Ishikawa (cell line): ENCODE measurements at regions not wholly inside any gene's neighbourhood (a gene's known extent, or its start where the extent isn't known, plus 50 kb on each side); places are given as distances from the start of the nearest gene placed in this dataset.
A peak's percentile ranks its signal among the peaks of the same experiment; 100 is the strongest.

Source experiments
- CEBPB ChIP-seq: IDR thresholded peaks from 2 replicates; pipeline ENCODE4 v1.6.1; 2012
- CREB1 ChIP-seq: IDR thresholded peaks from 2 replicates; pipeline ENCODE4 v1.6.1; 2012; ENCODE audit warnings: low read depth
- EGR1 ChIP-seq: IDR thresholded peaks from 2 replicates; pipeline ENCODE4 v1.6.1; 2012
- EP300 ChIP-seq: IDR thresholded peaks from 2 replicates; pipeline ENCODE4 v1.6.1; 2012; ENCODE audit warnings: borderline replicate concordance
- FOXM1 ChIP-seq: IDR thresholded peaks from 2 replicates; pipeline ENCODE4 v1.6.1; 2012; ENCODE audit warnings: low read depth, borderline replicate concordance
- NFIC ChIP-seq: IDR thresholded peaks from 2 replicates; pipeline ENCODE4 v1.6.1; 2012
- RAD21 ChIP-seq: IDR thresholded peaks from 2 replicates; pipeline ENCODE4 v1.6.1; 2012; ENCODE audit warnings: low read depth
- TAF1 ChIP-seq: IDR thresholded peaks from 2 replicates; pipeline ENCODE4 v1.6.1; 2012; ENCODE audit warnings: low read depth, mild to moderate bottlenecking
- TCF12 ChIP-seq: IDR thresholded peaks from 2 replicates; pipeline ENCODE4 v1.6.1; 2012; ENCODE audit warnings: low read depth
- TEAD4 ChIP-seq: IDR thresholded peaks from 2 replicates; pipeline ENCODE4 v1.6.1; 2012
- YY1 ChIP-seq: IDR thresholded peaks from 2 replicates; pipeline ENCODE4 v1.6.1; 2012; ENCODE audit warnings: low read depth
- ZBTB7A ChIP-seq: IDR thresholded peaks from 2 replicates; pipeline ENCODE4 v1.6.1; 2012; ENCODE audit warnings: low read depth
- TF ChIP-seq, protein P1 (sequence below): IDR thresholded peaks from 2 replicates; pipeline ENCODE4 v1.6.1; 2012; ENCODE audit warnings: low read depth, mild to moderate bottlenecking
- TF ChIP-seq, protein P2 (sequence below): IDR thresholded peaks from 2 replicates; pipeline ENCODE4 v1.6.1; 2012
- TF ChIP-seq, protein P3 (sequence below): IDR thresholded peaks from 2 replicates; pipeline ENCODE4 v1.6.1; 2012

DNA sequence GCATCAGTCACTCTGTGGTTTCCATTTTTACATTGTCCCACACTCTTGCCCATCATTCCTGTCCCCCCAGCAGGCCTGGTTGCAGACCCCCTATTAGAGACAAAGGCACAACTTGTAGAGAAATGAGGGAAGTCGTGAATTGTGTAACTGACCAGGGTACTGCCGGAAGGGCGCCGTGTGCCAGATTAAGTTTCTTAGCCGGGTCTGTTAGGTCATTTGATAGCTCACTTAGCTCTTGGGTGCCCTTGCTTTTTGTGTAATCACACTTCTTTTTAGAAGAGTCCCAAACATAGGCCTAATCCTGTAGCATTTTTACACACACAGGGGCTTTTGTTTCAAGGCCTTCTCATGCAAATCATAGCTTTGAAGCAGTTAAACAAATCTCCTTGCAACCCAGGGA is 87.2 kb downstream of the CTAGE1 start:
- TF ChIP-seq TAF1 (no peak), RAD21 (no peak), ZBTB7A (no peak)
- TF ChIP-seq, protein P1, sequence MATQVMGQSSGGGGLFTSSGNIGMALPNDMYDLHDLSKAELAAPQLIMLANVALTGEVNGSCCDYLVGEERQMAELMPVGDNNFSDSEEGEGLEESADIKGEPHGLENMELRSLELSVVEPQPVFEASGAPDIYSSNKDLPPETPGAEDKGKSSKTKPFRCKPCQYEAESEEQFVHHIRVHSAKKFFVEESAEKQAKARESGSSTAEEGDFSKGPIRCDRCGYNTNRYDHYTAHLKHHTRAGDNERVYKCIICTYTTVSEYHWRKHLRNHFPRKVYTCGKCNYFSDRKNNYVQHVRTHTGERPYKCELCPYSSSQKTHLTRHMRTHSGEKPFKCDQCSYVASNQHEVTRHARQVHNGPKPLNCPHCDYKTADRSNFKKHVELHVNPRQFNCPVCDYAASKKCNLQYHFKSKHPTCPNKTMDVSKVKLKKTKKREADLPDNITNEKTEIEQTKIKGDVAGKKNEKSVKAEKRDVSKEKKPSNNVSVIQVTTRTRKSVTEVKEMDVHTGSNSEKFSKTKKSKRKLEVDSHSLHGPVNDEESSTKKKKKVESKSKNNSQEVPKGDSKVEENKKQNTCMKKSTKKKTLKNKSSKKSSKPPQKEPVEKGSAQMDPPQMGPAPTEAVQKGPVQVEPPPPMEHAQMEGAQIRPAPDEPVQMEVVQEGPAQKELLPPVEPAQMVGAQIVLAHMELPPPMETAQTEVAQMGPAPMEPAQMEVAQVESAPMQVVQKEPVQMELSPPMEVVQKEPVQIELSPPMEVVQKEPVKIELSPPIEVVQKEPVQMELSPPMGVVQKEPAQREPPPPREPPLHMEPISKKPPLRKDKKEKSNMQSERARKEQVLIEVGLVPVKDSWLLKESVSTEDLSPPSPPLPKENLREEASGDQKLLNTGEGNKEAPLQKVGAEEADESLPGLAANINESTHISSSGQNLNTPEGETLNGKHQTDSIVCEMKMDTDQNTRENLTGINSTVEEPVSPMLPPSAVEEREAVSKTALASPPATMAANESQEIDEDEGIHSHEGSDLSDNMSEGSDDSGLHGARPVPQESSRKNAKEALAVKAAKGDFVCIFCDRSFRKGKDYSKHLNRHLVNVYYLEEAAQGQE, result peak; percentile 13; the same call in 1 of the 2 replicates

DNA sequence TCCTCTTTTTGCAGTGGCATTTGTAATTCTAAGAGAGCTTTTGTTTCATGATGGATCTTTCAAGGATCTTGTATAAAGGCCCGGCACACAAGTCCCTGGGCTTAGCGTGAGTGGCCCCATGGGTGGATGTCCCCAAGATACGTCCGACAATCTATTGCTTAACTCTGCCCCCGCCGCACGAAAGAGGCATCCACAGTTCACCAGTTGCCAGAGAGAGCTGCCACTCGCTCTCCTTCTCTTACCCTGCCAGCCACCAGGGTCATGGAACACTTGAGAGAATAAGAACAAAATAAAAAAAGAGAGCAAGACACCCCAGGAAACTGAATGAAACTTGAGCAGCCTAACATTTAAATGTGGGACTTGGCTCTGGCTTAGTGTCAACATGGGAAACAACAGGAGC is 92.3 kb downstream of the CTAGE1 start:
- TF ChIP-seq CEBPB (no peak), YY1 (no peak), TAF1 (no peak), EGR1 (no peak), RAD21 (no peak), CREB1 (no peak), TEAD4 (no peak), EP300 (no peak), FOXM1 (no peak)
- TF ChIP-seq, protein P2, sequence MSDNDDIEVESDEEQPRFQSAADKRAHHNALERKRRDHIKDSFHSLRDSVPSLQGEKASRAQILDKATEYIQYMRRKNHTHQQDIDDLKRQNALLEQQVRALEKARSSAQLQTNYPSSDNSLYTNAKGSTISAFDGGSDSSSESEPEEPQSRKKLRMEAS, result no peak
- TF ChIP-seq, protein P1, result no peak

DNA sequence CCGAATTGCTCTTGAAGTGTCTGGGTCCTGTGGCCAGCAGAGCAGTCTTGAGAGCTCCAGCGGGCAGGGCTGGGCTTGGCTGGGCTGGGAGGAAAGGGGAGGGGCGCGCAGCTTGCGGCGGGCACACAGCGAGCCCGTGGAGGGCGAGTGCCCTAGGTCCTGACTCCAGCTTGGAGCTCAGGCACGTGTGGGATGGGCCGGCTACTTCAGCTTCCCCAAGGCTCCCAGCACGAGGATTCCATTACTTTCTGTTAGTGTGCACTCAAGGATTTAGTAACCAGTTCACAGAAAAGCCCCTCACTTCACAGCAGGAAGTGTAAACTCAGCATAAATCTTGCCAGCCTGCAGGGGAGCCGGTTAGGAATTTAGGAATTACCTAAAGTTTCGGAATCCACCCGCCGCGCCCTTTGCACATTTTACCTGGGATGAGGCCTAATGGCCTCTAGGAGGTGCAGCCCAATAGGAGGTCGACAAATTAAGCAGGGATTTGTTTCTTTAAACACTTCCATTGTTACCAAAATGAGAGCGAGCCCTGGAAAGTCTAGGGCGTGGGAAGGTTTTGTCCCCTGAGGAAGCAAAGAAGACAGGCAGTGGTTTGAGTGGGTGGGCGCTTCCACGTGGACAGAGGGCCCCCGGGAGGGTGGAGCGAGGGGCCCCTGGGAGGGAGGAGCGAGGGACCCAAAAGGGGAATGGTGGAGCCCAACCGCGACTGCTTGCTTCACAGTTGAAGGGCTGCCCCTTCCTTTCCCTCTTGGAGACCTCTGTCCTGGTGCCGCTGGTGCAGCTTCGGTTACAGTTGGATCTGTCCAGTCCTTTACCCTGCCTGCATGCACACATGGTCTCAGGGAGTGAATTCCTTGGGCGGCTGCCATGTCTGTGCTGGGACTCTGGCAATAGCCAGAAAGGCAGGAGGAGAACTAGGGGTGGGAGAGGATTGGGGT is 93.3 kb downstream of the CTAGE1 start:
- TF ChIP-seq RAD21 (no peak), NFIC (0 out of 2 replicates have a peak, but pooled peaks have one; percentile 17), ZBTB7A (no peak), TCF12 (no peak), CEBPB (no peak), FOXM1 (no peak), TEAD4 (no peak)
- TF ChIP-seq, protein P2, result peak; percentile 69
- TF ChIP-seq, protein P3, sequence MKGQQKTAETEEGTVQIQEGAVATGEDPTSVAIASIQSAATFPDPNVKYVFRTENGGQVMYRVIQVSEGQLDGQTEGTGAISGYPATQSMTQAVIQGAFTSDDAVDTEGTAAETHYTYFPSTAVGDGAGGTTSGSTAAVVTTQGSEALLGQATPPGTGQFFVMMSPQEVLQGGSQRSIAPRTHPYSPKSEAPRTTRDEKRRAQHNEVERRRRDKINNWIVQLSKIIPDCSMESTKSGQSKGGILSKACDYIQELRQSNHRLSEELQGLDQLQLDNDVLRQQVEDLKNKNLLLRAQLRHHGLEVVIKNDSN, result no peak

DNA sequence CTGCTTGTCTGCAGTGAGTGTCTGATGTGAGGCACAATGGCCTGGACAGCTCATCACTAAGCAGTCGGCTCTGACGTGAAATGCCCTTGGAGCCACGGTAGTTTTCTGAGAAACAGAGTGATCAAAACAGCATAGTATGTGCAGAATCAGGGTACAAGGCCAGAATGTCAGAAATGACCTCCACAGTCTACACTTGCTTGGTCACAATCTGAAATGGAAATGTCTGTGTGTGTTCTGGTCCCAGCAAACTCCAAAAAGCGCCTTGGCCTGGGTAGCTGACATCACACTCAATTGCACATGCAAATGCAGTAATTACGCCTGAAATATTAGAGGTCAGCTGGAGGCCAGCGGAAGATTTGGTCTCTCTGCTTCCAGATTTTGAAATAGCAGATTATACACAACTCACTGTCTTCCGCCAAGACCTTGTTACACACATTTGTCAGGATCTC is 95.4 kb downstream of the CTAGE1 start:
- TF ChIP-seq EGR1, result no peak
- no peak for TF ChIP-seq TCF12

DNA sequence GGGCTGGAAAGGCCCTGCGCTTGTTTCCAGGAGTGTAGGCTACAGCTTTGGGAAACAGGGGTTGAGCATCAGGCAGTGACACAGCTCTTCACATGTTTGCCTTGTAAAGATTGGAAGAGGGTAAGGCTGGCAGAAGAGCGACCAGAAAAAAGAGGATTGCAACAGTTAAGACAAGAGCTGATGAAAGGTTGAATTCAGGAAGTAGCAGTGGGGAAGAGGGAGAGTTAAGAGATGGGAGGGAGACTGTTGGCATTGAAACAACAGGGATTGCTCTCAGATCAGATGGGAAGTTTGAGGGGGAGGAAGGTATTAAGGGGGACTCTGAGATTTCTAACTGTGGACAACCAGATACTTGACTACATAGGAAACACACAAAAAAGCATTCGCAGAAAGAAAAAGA is 96.9 kb downstream of the CTAGE1 start:
- TF ChIP-seq, protein P3, result no peak
- TF ChIP-seq EGR1, result no peak
- no peak for TF ChIP-seq TEAD4
- TF ChIP-seq, protein P2, result no peak
- no peak for TF ChIP-seq NFIC
- no peak for TF ChIP-seq RAD21
- TF ChIP-seq, protein P1, result no peak
- TF ChIP-seq ZBTB7A, result no peak
- no peak for TF ChIP-seq CREB1
- TF ChIP-seq CEBPB, result no peak
- TF ChIP-seq TAF1, result no peak
- TF ChIP-seq EP300, result no peak
- no peak for TF ChIP-seq FOXM1
- no peak for TF ChIP-seq YY1
- TF ChIP-seq TCF12, result no peak
